ENCODE measurements at regions not wholly inside any gene's neighbourhood (a gene's known extent, or its start where the extent isn't known, plus 50 kb on each side); places are given as distances from the start of the nearest gene placed in this dataset.

DNA sequence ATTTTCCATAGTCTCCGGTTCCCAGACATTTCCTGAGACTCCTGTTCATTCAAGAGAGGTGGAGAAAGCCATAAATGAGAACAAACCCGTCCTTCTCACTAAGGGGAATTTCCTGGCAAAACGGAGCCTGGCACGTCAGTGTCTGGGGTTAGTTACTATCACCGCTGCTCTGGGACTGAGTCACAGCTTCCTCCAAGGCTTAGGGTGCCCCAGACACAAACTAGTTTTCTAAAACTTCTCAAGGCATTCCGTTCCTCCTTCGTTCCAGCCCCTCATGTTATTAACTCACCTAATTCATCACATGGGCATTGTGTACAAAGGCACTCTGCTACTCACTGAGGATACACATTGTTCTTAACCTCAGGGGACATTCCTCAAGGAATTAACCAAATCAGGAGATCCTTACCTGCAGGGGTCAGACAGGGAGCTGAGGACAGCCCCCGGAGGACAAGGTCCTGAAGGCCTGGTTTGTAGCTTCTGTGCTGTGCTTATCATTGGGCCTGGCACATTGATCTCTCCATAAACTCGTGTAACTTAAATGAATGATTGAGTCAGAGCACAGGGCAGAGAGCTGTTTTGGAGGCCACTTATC is 103.0 kb upstream of the KLF6 start:
- no peaks in the 10 kb centered on the region for H3K27me3 ChIP-seq (ENCODE audit: low read depth)
- H3K4me1 ChIP-seq, result peaks cover 29% of the 10 kb centered on the region
- TF ChIP-seq, protein P1, sequence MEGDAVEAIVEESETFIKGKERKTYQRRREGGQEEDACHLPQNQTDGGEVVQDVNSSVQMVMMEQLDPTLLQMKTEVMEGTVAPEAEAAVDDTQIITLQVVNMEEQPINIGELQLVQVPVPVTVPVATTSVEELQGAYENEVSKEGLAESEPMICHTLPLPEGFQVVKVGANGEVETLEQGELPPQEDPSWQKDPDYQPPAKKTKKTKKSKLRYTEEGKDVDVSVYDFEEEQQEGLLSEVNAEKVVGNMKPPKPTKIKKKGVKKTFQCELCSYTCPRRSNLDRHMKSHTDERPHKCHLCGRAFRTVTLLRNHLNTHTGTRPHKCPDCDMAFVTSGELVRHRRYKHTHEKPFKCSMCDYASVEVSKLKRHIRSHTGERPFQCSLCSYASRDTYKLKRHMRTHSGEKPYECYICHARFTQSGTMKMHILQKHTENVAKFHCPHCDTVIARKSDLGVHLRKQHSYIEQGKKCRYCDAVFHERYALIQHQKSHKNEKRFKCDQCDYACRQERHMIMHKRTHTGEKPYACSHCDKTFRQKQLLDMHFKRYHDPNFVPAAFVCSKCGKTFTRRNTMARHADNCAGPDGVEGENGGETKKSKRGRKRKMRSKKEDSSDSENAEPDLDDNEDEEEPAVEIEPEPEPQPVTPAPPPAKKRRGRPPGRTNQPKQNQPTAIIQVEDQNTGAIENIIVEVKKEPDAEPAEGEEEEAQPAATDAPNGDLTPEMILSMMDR (IDR thresholded peaks at IDR 0.05), result no peak
- DNase-seq, result no peak
- peak overlapping the region; percentile 60 for H3K27ac ChIP-seq
- intact Hi-C loops (cut with DNase I), result no loop called here
- H3K4me3 ChIP-seq, result no peak overlapping the region
- H3K9me3 ChIP-seq, result no peaks in the 10 kb centered on the region
- ATAC-seq, result peak; percentile 68 to 72
- H3K36me3 ChIP-seq, result no peaks in the 10 kb centered on the region

DNA sequence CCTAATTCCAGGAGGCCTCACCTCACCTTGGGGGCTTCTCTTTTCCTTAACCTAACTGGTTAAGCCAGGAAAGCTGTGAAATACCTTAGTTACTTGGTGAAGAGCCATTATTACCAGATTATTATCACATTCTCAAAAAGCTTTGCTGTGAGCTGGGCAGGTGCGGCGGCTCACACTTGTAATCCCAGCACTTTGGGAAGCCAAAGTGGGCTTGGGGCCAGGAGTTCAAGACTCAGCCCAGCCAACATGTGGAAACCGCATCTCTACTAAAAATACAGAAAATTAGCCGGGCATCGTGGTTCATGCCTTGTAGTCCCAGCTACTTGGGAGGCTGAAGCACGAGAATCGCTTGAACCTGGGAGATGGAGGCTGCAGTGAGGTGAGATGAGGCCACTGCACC is 102.4 kb upstream of the KLF6 start:
- Histone ChIP-seq H3K4me3 (no peak overlapping the region), H3K27me3 (ENCODE audit: low read depth) (no peaks in the 10 kb centered on the region)
- intact Hi-C loops (cut with DNase I), result no loop called here

DNA sequence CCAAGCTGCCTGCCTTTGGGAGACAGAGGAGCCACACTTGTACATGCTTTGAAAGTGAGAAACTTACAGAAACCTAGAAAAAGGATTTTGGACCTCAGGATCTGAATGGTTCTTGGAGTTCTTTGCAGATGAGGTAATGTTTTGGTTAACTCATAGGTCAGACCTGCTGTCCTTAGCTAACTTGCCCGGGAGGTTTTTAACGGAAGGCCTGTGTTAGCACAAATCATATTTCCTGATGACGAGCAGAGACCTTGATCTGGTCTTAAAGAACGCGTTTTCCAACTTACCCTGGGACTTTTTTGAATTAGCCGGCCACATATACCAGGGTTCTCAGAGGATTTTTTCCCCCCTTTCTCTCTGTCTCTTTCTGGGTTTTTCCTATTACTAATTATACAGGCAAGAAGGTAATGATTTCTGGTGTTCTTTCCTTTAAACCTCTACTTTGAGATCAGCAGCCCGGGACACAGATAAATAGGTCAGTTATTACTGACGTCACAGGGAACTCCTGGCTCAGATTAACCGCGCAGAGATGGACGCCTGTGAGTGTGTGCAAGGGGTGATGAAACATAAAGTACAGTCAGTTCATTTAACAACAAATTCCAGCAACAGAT is 101.7 kb upstream of the KLF6 start:
- H3K36me3 ChIP-seq, result no peaks in the 10 kb centered on the region
- ATAC-seq (peak; percentile 70 to 83), DNase-seq (no peak)
- no peak overlapping the region for H3K4me3 ChIP-seq
- H3K9me3 ChIP-seq, result no peaks in the 10 kb centered on the region
- H3K27ac ChIP-seq, result peak overlapping the region; percentile 60
- TF ChIP-seq, protein P1 (IDR thresholded peaks at IDR 0.05), result no peak
- intact Hi-C loops (cut with DNase I), result no loop called here
- no peaks in the 10 kb centered on the region for H3K27me3 ChIP-seq (ENCODE audit: low read depth)
- peaks cover 24% of the 10 kb centered on the region for H3K4me1 ChIP-seq

More for the DNA sequence above, 102.4 kb upstream of the KLF6 start:
- no peaks in the 10 kb centered on the region for H3K36me3 ChIP-seq
- no peaks in the 10 kb centered on the region for H3K9me3 ChIP-seq
- peak overlapping the region; percentile 60 for H3K27ac ChIP-seq
- ATAC-seq (no peak), DNase-seq (no peak)
- peaks cover 24% of the 10 kb centered on the region for H3K4me1 ChIP-seq
- TF ChIP-seq, protein P1 (IDR thresholded peaks at IDR 0.05), result no peak

DNA sequence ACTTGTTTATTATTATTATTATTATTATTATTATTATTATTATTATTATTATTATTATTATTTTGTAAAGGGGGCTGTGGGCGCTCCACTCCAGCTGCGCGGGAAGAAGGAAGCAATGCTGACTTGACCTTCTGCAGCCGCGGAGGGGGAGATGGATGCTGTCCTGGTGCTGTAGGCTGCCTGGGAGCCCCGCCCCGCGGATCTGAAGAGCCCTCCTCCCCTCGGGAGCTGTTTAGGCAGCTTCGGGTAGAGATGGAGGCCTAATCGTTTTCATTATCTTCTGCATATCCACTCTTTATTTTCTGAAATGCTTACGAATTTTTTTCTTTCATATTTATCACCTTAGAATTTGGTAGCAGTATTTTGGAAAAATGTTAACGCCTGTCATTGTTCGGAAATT is 101.2 kb upstream of the KLF6 start:
- ATAC-seq, result peak in 1 of 2 donors; percentile 63
- H3K4me3 ChIP-seq, result no peak overlapping the region
- intact Hi-C loops (cut with DNase I), result no loop called here
- H3K4me1 ChIP-seq, result peaks cover 24% of the 10 kb centered on the region
- no peak for DNase-seq
- no peaks in the 10 kb centered on the region for H3K36me3 ChIP-seq
- H3K9me3 ChIP-seq, result no peaks in the 10 kb centered on the region
- H3K27me3 ChIP-seq (ENCODE audit: low read depth), result no peaks in the 10 kb centered on the region
- H3K27ac ChIP-seq, result peak overlapping the region; percentile 60
- TF ChIP-seq, protein P1 (IDR thresholded peaks at IDR 0.05), result no peak

DNA sequence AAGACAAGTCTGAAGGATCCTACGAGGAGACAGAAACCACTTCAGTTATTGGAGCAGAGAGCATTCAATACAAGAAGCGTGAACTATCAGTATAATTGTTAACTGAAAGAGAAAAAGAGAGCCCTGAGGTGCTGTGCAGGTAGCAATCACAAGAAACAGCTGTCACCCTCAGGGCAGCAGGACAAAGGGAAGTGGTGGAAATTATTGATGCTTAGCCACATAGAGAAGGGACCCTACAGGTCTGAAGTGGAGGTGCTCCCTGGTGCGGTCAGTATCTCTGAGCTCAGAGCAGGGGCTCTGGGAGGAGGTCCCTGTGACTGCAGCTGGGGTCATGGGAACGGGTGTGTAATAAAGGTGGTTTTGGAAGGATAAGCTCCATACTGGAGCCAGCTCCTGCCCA is 97.8 kb upstream of the KLF6 start:
- TF ChIP-seq, protein P1 (IDR thresholded peaks at IDR 0.05), result no peak
- ATAC-seq (no peak), DNase-seq (no peak)
- Histone ChIP-seq H3K27me3 (ENCODE audit: low read depth) (no peaks in the 10 kb centered on the region), H3K4me3 (no peak overlapping the region), H3K36me3 (no peaks in the 10 kb centered on the region), H3K27ac (no peak overlapping the region), H3K4me1 (peaks cover 19% of the 10 kb centered on the region), H3K9me3 (no peaks in the 10 kb centered on the region)
- intact Hi-C loops (cut with DNase I), result no loop called here

Measured in lower lobe of right lung (tissue), 2 donors.